Endothelial cell of umbilical vein (primary cell): ENCODE measurements at regions not wholly inside any gene's neighbourhood (a gene's known extent, or its start where the extent isn't known, plus 50 kb on each side); places are given as distances from the start of the nearest gene placed in this dataset.

Experiments
- BruUV-seq: library from RNA; stranded (reverse); fragments of 400-500 nt; replicated peaks from 2 replicates; lab custom pipeline; 2021; lab: Mats Ljungman, UMichigan
- CTCF ChIA-PET: fragments of 300-600, 350-600 bp; sonication (Branson Sonifier 250); formaldehyde crosslinking; loops from one replicate; lab custom pipeline; 2021; ENCODE audit warnings: antibody characterized with exemption, inconsistent platforms; lab: Charles Lee
- POLR2A ChIA-PET: fragments of 300-600, 350-600 bp; sonication (Branson Sonifier 250); formaldehyde crosslinking; loops from one replicate; lab custom pipeline; 2021; ENCODE audit warnings: antibody characterized with exemption, inconsistent platforms; lab: Charles Lee
- DNase-seq: peaks from one replicate; pipeline ENCODE4 v3.0.0-alpha.2; 2011; ENCODE audit warnings: low read depth, low spot score
- FAIRE-seq: peaks from 2 replicates; lab custom pipeline; 2011; peaks lifted over from hg19 to GRCh38; lab: Jason Lieb, UNC
- H2AFZ ChIP-seq: 2 replicates; pipeline ENCODE4 v1.6.0; 2012; ENCODE audit warnings: low read depth, low read length, control low read depth, inconsistent platforms
- H3K27ac ChIP-seq: 2 replicates; pipeline ENCODE4 v1.5.1; 2011; ENCODE audit warnings: low read depth, mild to moderate bottlenecking, control low read depth, low read length, moderate library complexity; ENCODE audit not compliant: insufficient read depth
- H3K27me3 ChIP-seq, 2 experiments: 2 replicates each; pipeline versions ENCODE4 v1.6.0 to v1.6.1; 2011; ENCODE audit warnings: low read length in 2 of 2, mixed read lengths in 1 of 2; ENCODE audit not compliant: control insufficient read depth in 2 of 2, insufficient read depth in 2 of 2
- H3K36me3 ChIP-seq, 2 experiments: 2 replicates in 1 of 2; 3 replicates in 1 of 2; pipeline ENCODE4 v1.5.1; 2011; ENCODE audit warnings: low read length in 2 of 2, mild to moderate bottlenecking in 1 of 2, moderate library complexity in 1 of 2; ENCODE audit not compliant: control insufficient read depth in 2 of 2, insufficient read depth in 2 of 2; ENCODE audit errors: extremely low read depth in 1 of 2
- H3K4me1 ChIP-seq: 3 replicates; pipeline ENCODE4 v1.5.1; 2011; ENCODE audit warnings: mild to moderate bottlenecking, low read length; ENCODE audit not compliant: control insufficient read depth, insufficient read depth; ENCODE audit errors: extremely low read depth
- H3K4me2 ChIP-seq: 2 replicates; pipeline ENCODE4 v1.6.1; 2011; ENCODE audit warnings: low read length, control low read depth, mixed read lengths; ENCODE audit not compliant: insufficient read depth
- H3K4me3 ChIP-seq, 3 experiments: fragments of 200-600 bp in 1 of 3; sonication (generic), shearing (Covaris generic) in 1 of 3; replicated peaks in 1 of 3; 2 replicates each; pipeline ENCODE4 v1.5.1; 2011 to 2016; ENCODE audit warnings: control low read depth in 3 of 3, low read length in 3 of 3, mild to moderate bottlenecking in 2 of 3, inconsistent platforms in 1 of 3, low read depth in 1 of 3, moderate library complexity in 1 of 3; ENCODE audit not compliant: insufficient read depth in 1 of 3
- H3K79me2 ChIP-seq: 2 replicates; pipeline ENCODE4 v1.6.0; 2012; ENCODE audit warnings: low read length, inconsistent platforms; ENCODE audit not compliant: control insufficient read depth, insufficient read depth
- H3K9ac ChIP-seq: replicated peaks from 2 replicates; pipeline ENCODE3; 2011; ENCODE audit warnings: low read length, control low read depth; ENCODE audit not compliant: insufficient read depth; ENCODE audit errors: extremely low read depth
- H3K9me1 ChIP-seq: replicated peaks from 3 replicates; pipeline ENCODE4 v1.6.0; 2011; ENCODE audit warnings: mild to moderate bottlenecking, low read length; ENCODE audit not compliant: control insufficient read depth, insufficient read depth; ENCODE audit errors: extremely low read depth
- H3K9me3 ChIP-seq: replicated peaks from 2 replicates; pipeline ENCODE4 v1.5.1; 2012; ENCODE audit warnings: low read length, inconsistent platforms; ENCODE audit not compliant: control insufficient read depth, insufficient read depth
- H4K20me1 ChIP-seq: replicated peaks from 2 replicates; pipeline ENCODE3; 2011; ENCODE audit warnings: mild to moderate bottlenecking, low read length; ENCODE audit not compliant: control insufficient read depth, insufficient read depth; ENCODE audit errors: extremely low read depth
- EZH2 ChIP-seq: IDR thresholded peaks from 2 replicates; pipeline ENCODE4 v1.6.1; 2012; ENCODE audit warnings: borderline replicate concordance, low read depth, mild to moderate bottlenecking, moderate library complexity, low read length, inconsistent platforms; ENCODE audit not compliant: severe bottlenecking
- FOS ChIP-seq: IDR thresholded peaks from 2 replicates; pipeline ENCODE4 v1.6.1; 2011; ENCODE audit warnings: mild to moderate bottlenecking, low read length, moderate library complexity, borderline replicate concordance; ENCODE audit not compliant: insufficient read depth
- GATA2 ChIP-seq: IDR thresholded peaks from 2 replicates; pipeline ENCODE4 v1.7.0; 2011; ENCODE audit warnings: low read depth, mild to moderate bottlenecking, moderate library complexity, mixed read lengths, low read length; ENCODE audit not compliant: insufficient read length, insufficient read depth
- JUN ChIP-seq: IDR thresholded peaks from 2 replicates; pipeline ENCODE4 v1.6.1; 2011; ENCODE audit warnings: borderline replicate concordance, low read depth; ENCODE audit not compliant: insufficient read length, insufficient read depth
- MYC ChIP-seq: IDR thresholded peaks from one replicate; pipeline ENCODE4 v1.6.1; 2011; ENCODE audit warnings: mild to moderate bottlenecking, low read depth, low read length
- POLR2A ChIP-seq: IDR thresholded peaks from 2 replicates; pipeline ENCODE4 v1.6.1; 2012; ENCODE audit warnings: low read depth, mild to moderate bottlenecking, control low read depth, low read length
- POLR2AphosphoS5 ChIP-seq: IDR thresholded peaks from 2 replicates; pipeline ENCODE4 v1.6.1; 2012; ENCODE audit warnings: low read depth, mild to moderate bottlenecking, control low read depth, low read length, moderate library complexity; ENCODE audit not compliant: insufficient read depth
- dilution Hi-C: fragments of 300-500 bp; cut with MboI; formaldehyde crosslinking; loops from one replicate; pipeline ENCODE4 v1.15.0; 2019; ENCODE audit warnings: low sequenced_read_pairs; ENCODE audit not compliant: extremely low pct_ligation_motif_present
- intact Hi-C: fragments of 100-400 bp; cut with micrococcal nuclease; formaldehyde crosslinking; loops from one replicate; pipeline ENCODE4 v1.10.0; 2022
- TF ChIP-seq, protein P1 (sequence below): IDR thresholded peaks from 2 replicates; pipeline ENCODE4 v1.6.1; 2011; ENCODE audit not compliant: insufficient read depth, insufficient read length
- TF ChIP-seq, protein P2 (sequence below), 2 donors: IDR thresholded peaks; 1 replicate in 1 of 2; 2 replicates in 1 of 2; pipeline ENCODE4 v1.5.1; 2011; ENCODE audit warnings: low read length in 2 of 2, mild to moderate bottlenecking in 2 of 2, moderate library complexity in 2 of 2, control low read depth in 1 of 2, inconsistent platforms in 1 of 2, low read depth in 1 of 2; ENCODE audit not compliant: insufficient read depth in 1 of 2; ENCODE audit errors: extremely low read depth in 1 of 2

DNA sequence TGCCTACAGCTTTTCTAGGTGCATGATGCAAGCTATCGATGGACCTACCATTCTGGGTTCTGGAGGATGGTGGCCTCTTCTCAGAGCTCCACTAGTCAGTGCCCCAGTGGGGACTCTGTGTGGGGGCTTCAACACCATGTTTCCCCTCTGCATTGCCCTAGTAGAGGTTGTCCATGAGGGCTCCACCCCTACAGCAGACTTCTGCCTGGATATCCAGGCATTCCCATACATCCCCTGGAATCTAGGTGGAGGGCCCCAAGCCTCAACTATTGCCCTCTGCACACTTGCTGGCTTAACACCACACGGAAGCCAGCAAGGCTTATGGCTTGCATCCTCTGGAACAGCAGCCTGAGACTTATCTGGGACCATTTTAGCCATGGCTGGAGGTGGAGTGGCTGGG is 1299.9 kb upstream of the MIR17HG start:
- Histone ChIP-seq H4K20me1 (no peaks in the 10 kb centered on the region), H3K4me3 (no peak overlapping the region), H3K9me1 (no peaks in the 10 kb centered on the region), H3K27me3 (no peaks in the 10 kb centered on the region), H3K4me1 (no peaks in the 10 kb centered on the region), H3K27ac (no peak overlapping the region), H3K36me3 (no peaks in the 10 kb centered on the region), H3K79me2 (no peaks in the 10 kb centered on the region), H2AFZ (no peak overlapping the region), H3K4me2 (no peak overlapping the region), H3K9ac (no peak overlapping the region), H3K9me3 (no peaks in the 10 kb centered on the region)
- DNase-seq (no peak), FAIRE-seq (no peak)
- no peak for TF ChIP-seq FOS
- TF ChIP-seq POLR2A: no peak
- intact Hi-C loops (no loop called here), dilution Hi-C loops (no loop called here)
- BruUV-seq: no TSS peak
- POLR2A ChIA-PET: no interaction called here
- CTCF ChIA-PET: no interaction called here

DNA sequence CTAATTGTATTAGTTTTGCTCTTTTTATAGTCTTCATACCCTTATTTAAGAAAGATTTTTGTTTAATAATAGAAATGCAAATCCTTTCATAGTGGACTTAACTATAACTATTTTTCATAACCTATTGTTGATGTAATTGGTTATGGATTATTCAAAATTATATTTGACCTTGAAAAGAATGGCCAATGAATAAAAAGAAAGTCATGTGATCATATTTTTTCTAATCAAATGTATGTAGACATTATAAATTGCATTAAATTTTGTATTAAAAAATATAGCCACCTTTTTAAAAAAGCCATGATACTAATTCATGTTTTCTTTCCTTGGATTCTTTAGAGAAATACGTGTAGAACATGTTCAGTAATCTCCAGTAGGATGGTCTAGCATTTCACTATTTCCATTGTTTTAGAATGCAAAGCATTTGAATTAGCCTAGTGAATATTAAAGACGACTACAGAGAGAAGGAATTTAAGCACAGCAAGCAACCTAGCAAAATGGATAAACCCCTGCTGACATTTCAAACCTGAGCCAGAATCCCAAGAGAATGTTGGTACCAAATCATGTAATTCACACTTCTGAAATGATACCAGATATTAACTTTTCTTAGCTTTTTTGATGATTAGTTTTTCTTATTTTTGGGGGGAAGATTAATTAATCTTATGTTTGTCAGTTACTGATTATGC is 1297.4 kb upstream of the MIR17HG start:
- Histone ChIP-seq H3K4me2 (no peak overlapping the region), H3K79me2 (no peaks in the 10 kb centered on the region), H3K4me3 (no peak overlapping the region), H3K27ac (no peak overlapping the region), H3K4me1 (no peaks in the 10 kb centered on the region), H4K20me1 (no peaks in the 10 kb centered on the region), H3K36me3 (no peaks in the 10 kb centered on the region), H2AFZ (no peak overlapping the region), H3K27me3 (no peaks in the 10 kb centered on the region), H3K9me3 (no peaks in the 10 kb centered on the region), H3K9me1 (no peaks in the 10 kb centered on the region), H3K9ac (no peak overlapping the region)
- dilution Hi-C loops: no loop called here
- BruUV-seq: no TSS peak
- FAIRE-seq: no peak
- POLR2A ChIA-PET: no interaction called here
- CTCF ChIA-PET: no interaction called here
- DNase-seq: no peak
- intact Hi-C loops: no loop called here
- no peak for TF ChIP-seq JUN
- TF ChIP-seq, protein P1, sequence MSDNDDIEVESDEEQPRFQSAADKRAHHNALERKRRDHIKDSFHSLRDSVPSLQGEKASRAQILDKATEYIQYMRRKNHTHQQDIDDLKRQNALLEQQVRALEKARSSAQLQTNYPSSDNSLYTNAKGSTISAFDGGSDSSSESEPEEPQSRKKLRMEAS: no peak
- TF ChIP-seq FOS: no peak
- TF ChIP-seq MYC: no peak
- TF ChIP-seq, protein P2, sequence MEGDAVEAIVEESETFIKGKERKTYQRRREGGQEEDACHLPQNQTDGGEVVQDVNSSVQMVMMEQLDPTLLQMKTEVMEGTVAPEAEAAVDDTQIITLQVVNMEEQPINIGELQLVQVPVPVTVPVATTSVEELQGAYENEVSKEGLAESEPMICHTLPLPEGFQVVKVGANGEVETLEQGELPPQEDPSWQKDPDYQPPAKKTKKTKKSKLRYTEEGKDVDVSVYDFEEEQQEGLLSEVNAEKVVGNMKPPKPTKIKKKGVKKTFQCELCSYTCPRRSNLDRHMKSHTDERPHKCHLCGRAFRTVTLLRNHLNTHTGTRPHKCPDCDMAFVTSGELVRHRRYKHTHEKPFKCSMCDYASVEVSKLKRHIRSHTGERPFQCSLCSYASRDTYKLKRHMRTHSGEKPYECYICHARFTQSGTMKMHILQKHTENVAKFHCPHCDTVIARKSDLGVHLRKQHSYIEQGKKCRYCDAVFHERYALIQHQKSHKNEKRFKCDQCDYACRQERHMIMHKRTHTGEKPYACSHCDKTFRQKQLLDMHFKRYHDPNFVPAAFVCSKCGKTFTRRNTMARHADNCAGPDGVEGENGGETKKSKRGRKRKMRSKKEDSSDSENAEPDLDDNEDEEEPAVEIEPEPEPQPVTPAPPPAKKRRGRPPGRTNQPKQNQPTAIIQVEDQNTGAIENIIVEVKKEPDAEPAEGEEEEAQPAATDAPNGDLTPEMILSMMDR (IDR thresholded peaks at IDR 0.05; ENCODE audit: extremely low read depth in 1 of 2, insufficient read depth in 1 of 2, low read depth in 1 of 2, low read length in 2 of 2): no peak
- no peak for TF ChIP-seq EZH2
- no peak for TF ChIP-seq GATA2
- no peak for TF ChIP-seq POLR2A
- TF ChIP-seq POLR2AphosphoS5: no peak
